ENCODE measurements at regions not wholly inside any gene's neighbourhood (a gene's known extent, or its start where the extent isn't known, plus 50 kb on each side); places are given as distances from the start of the nearest gene placed in this dataset.

DNA sequence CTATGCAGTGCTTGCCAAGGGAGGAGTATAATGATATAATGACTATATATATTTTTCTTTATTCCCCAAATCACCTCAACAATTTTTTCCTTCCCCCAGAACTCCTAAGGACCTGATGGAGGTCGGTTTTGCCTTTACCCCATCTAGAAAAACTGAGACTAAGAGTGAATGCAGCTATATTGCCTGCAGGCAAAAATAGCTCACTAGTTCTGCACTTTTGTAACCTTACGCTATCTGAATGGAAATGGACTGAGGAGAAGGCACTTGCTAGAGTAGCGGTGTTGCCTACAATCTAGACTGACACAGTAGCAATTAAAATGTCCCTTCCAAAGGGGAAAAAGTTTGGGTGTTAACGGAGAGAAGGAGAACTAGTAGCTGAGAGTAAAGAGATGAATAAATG lies 379.5 kb upstream of the SEMA6D start:
- Histone ChIP-seq H2AK9ac (replicated peaks; ENCODE audit: low read depth, low read length, poor library complexity) (no peak overlapping the region), H3K9me1 (ENCODE audit: insufficient read depth, low read length) (no peaks in the 10 kb centered on the region; the same call in none of the 2 replicates), H3K9me3 (ENCODE audit: control insufficient read depth, insufficient read depth, low read length) (no peaks in the 10 kb centered on the region), H3K23ac (ENCODE audit: low read depth, low read length) (no peak overlapping the region), H3K4me2 (ENCODE audit: low read depth, low read length) (no peak overlapping the region), H4K20me1 (ENCODE audit: insufficient read depth, low read length) (no peaks in the 10 kb centered on the region), H2BK120ac (ENCODE audit: low read depth, low read length) (no peak overlapping the region), H4K5ac (ENCODE audit: low read depth, low read length) (no peak overlapping the region), H3K14ac (replicated peaks; ENCODE audit: low read depth, low read length) (no peak overlapping the region), H3K79me1 (ENCODE audit: low read depth in 1 of 2, low read length in 2 of 2) (no peaks in the 10 kb centered on the region), H2BK5ac (ENCODE audit: low read depth, low read length, poor library complexity, severe bottlenecking) (no peak overlapping the region), H2BK20ac (ENCODE audit: low read depth, low read length) (no peak overlapping the region), H3K18ac (ENCODE audit: low read depth, low read length) (no peak overlapping the region), H3K27ac (ENCODE audit: insufficient read depth, low read length) (no peak overlapping the region), H3K36me3 (ENCODE audit: control insufficient read depth, insufficient read depth, low read length) (no peaks in the 10 kb centered on the region), H3K4me1 (ENCODE audit: control insufficient read depth, insufficient read depth, low read length) (peaks cover 5% of the 10 kb centered on the region), H4K91ac (ENCODE audit: insufficient read depth, low read depth, low read length) (no peak overlapping the region), H2AFZ (replicated peaks; ENCODE audit: low read length, poor library complexity) (no peak overlapping the region), H3K56ac (ENCODE audit: extremely low read depth, insufficient read depth, low read length) (no peak overlapping the region), H4K8ac (ENCODE audit: low read depth in 2 of 2, low read length in 2 of 2) (no peak overlapping the region), H3K9ac (ENCODE audit: low read depth, low read length) (no peak overlapping the region), H2AK5ac (ENCODE audit: low read depth, low read length) (no peak overlapping the region), H3K4me3 (ENCODE audit: insufficient read depth, low read depth, low read length) (no peak overlapping the region), H3K27me3 (ENCODE audit: control insufficient read depth, insufficient read depth, low read length) (no peaks in the 10 kb centered on the region), H2BK15ac (ENCODE audit: low read depth, low read length) (no peak overlapping the region), H3K4ac (ENCODE audit: low read depth, low read length) (no peak overlapping the region)
- DNase-seq (no peak), ATAC-seq (ENCODE audit: low read depth) (no peak)
- TF ChIP-seq RCOR1 (IDR thresholded peaks at IDR 0.05; ENCODE audit: insufficient replicate concordance, low read length) (no peak), MAZ (IDR thresholded peaks at IDR 0.05; ENCODE audit: borderline replicate concordance, low read depth, low read length) (no peak), RFX5 (IDR thresholded peaks at IDR 0.05; ENCODE audit: low read depth, low read length) (no peak)
- TF ChIP-seq, protein P1, sequence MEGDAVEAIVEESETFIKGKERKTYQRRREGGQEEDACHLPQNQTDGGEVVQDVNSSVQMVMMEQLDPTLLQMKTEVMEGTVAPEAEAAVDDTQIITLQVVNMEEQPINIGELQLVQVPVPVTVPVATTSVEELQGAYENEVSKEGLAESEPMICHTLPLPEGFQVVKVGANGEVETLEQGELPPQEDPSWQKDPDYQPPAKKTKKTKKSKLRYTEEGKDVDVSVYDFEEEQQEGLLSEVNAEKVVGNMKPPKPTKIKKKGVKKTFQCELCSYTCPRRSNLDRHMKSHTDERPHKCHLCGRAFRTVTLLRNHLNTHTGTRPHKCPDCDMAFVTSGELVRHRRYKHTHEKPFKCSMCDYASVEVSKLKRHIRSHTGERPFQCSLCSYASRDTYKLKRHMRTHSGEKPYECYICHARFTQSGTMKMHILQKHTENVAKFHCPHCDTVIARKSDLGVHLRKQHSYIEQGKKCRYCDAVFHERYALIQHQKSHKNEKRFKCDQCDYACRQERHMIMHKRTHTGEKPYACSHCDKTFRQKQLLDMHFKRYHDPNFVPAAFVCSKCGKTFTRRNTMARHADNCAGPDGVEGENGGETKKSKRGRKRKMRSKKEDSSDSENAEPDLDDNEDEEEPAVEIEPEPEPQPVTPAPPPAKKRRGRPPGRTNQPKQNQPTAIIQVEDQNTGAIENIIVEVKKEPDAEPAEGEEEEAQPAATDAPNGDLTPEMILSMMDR (conservative IDR thresholded peaks at IDR 0.05; ENCODE audit: low read depth, low read length) = no peak
- ChIA-PET CTCF (no interaction called here), POLR2A (ENCODE audit: unreplicated experiment) (no interaction called here)
- in situ Hi-C loops (cut with MboI; ENCODE audit: low sequenced_read_pairs) (no loop called here), dilution Hi-C loops (cut with HindIII; ENCODE audit: low sequenced_read_pairs, unreplicated experiment) (no loop called here), intact Hi-C loops (cut with micrococcal nuclease) (no loop called here)
- no CpG with 5 or more reads among the region's 4 CpGs for WGBS, 2 experiments (ENCODE audit: extremely low coverage in 2 of 2, insufficient read length in 1 of 2)
- no TSS peak for BruUV-seq (replicated peaks)

All from IMR-90 (cell line).